ENCODE measurements at regions not wholly inside any gene's neighbourhood (a gene's known extent, or its start where the extent isn't known, plus 50 kb on each side); places are given as distances from the start of the nearest gene placed in this dataset.
A peak's percentile ranks its signal among the peaks of the same experiment; 100 is the strongest.

- TF ChIP-seq CTCF (IDR thresholded peaks at IDR 0.05; ENCODE audit: unreplicated experiment), result no peak
- Mint-ChIP-seq H3K27ac (ENCODE audit: unreplicated experiment) (no peak overlapping the region), H3K4me3 (ENCODE audit: unreplicated experiment) (no peak overlapping the region), H3K27me3 (ENCODE audit: unreplicated experiment) (no peaks in the 10 kb centered on the region), H3K4me1 (ENCODE audit: unreplicated experiment) (no peaks in the 10 kb centered on the region), H3K36me3 (ENCODE audit: low read depth, unreplicated experiment) (no peaks in the 10 kb centered on the region), H3K9me3 (ENCODE audit: unreplicated experiment) (no peaks in the 10 kb centered on the region)
- no peak for DNase-seq (ENCODE audit: low spot score)
These were observed 83.9 kb upstream of the HCN1 start for GRCh38 chr5:45779874-45780671.

GRCh38 chr5:45774528-45774927 is 78.3 kb upstream of the HCN1 start:
- Mint-ChIP-seq H3K4me3 (ENCODE audit: unreplicated experiment) (no peak overlapping the region), H3K27me3 (ENCODE audit: unreplicated experiment) (no peaks in the 10 kb centered on the region), H3K4me1 (ENCODE audit: unreplicated experiment) (no peaks in the 10 kb centered on the region), H3K27ac (ENCODE audit: unreplicated experiment) (no peak overlapping the region), H3K9me3 (ENCODE audit: unreplicated experiment) (no peaks in the 10 kb centered on the region), H3K36me3 (ENCODE audit: low read depth, unreplicated experiment) (no peaks in the 10 kb centered on the region)
- DNase-seq (ENCODE audit: low spot score), result no peak
- peak; percentile 75 for TF ChIP-seq CTCF (IDR thresholded peaks at IDR 0.05; ENCODE audit: unreplicated experiment)

- no peaks in the 10 kb centered on the region for H3K36me3 Mint-ChIP-seq (ENCODE audit: low read depth, unreplicated experiment)
- DNase-seq (ENCODE audit: low spot score), result no peak
- no peaks in the 10 kb centered on the region for H3K9me3 Mint-ChIP-seq (ENCODE audit: unreplicated experiment)
- no peak overlapping the region for H3K4me3 Mint-ChIP-seq (ENCODE audit: unreplicated experiment)
- no peak overlapping the region for H3K27ac Mint-ChIP-seq (ENCODE audit: unreplicated experiment)
- TF ChIP-seq CTCF (IDR thresholded peaks at IDR 0.05; ENCODE audit: unreplicated experiment), result no peak
- H3K4me1 Mint-ChIP-seq (ENCODE audit: unreplicated experiment), result no peaks in the 10 kb centered on the region
- no peaks in the 10 kb centered on the region for H3K27me3 Mint-ChIP-seq (ENCODE audit: unreplicated experiment)
These were observed 76.2 kb upstream of the HCN1 start for GRCh38 chr5:45772402-45772801.

- no peaks in the 10 kb centered on the region for H3K27me3 Mint-ChIP-seq (ENCODE audit: unreplicated experiment)
These were observed 69.4 kb upstream of the HCN1 start for GRCh38 chr5:45765561-45765960.

More at GRCh38 chr5:45765561-45765960, 69.4 kb upstream of the HCN1 start:
- DNase-seq (ENCODE audit: low spot score), result no peak
- Mint-ChIP-seq H3K9me3 (ENCODE audit: unreplicated experiment) (no peaks in the 10 kb centered on the region), H3K36me3 (ENCODE audit: low read depth, unreplicated experiment) (no peaks in the 10 kb centered on the region), H3K4me3 (ENCODE audit: unreplicated experiment) (no peak overlapping the region), H3K27ac (ENCODE audit: unreplicated experiment) (no peak overlapping the region), H3K4me1 (ENCODE audit: unreplicated experiment) (no peaks in the 10 kb centered on the region)
- TF ChIP-seq CTCF (IDR thresholded peaks at IDR 0.05; ENCODE audit: unreplicated experiment), result no peak
